ENCODE measurements at regions not wholly inside any gene's neighbourhood (a gene's known extent, or its start where the extent isn't known, plus 50 kb on each side); places are given as distances from the start of the nearest gene placed in this dataset.

DNA sequence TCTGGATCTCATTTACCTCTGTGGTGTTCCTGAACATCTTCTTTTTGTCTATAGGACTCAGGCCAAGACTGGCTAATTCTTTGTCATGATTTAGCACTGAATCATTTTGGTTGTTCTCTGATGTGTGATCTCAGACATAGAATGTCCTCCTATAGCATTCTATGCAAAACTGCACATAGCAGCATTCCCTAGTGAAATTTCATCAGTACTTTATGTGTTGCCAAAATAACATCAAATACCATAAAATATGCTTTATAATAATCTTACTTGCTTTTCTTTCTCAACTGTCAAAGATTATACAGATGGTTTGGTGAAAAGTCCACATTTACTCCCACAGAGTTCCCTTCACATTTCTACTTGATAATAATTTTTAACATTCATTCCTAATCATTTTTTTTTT is 115.7 kb upstream of the MPDZ start:
- H3K27me3 Mint-ChIP-seq, result no peaks in the 10 kb centered on the region
- H3K36me3 Mint-ChIP-seq, result no peaks in the 10 kb centered on the region
- H3K27me3 ChIP-seq (ENCODE audit: control insufficient read depth, insufficient read depth, low read length), result no peaks in the 10 kb centered on the region
- no peaks in the 10 kb centered on the region for H3K4me1 Mint-ChIP-seq
- H3K27ac ChIP-seq (ENCODE audit: insufficient read depth, low read length, poor library complexity, severe bottlenecking), result no peak overlapping the region
- H3K36me3 ChIP-seq (ENCODE audit: control insufficient read depth, insufficient read depth, low read length), result no peaks in the 10 kb centered on the region
- DNase-seq (no peak), ATAC-seq (ENCODE audit: low read depth in 2 of 2) (no peak)
- no peak overlapping the region for H3K4me3 Mint-ChIP-seq
- H3K9me3 ChIP-seq (ENCODE audit: control insufficient read depth in 2 of 2, low read length in 2 of 2), result no peaks in the 10 kb centered on the region
- H3K4me3 ChIP-seq (ENCODE audit: low read depth, low read length), result no peak overlapping the region
- no peaks in the 10 kb centered on the region for H3K4me1 ChIP-seq (ENCODE audit: control insufficient read depth, insufficient read depth, low read length, poor library complexity, severe bottlenecking)
- no peak overlapping the region for H3K27ac Mint-ChIP-seq
- H3K9me3 Mint-ChIP-seq, result peaks cover 1 to 45% (median 7%) of the 10 kb centered on the region in 7 donors

DNA sequence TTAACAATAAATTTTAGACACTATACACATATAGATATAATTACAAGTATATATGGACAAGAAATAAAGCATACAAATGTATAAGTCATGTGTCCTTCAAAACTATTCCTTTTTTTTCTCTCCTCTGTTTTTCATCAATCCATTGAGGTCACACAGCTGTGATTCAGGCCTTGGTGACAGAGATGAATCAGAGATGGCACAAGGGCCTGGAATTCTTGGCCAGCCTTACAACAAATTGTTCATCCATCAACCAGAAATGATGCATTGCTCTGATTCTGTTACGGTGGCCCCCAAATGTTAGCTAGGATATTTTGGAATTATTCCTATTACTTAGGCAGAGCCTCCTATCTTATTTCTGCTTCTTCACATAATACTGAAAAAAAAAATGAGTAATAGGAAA is 108.7 kb upstream of the MPDZ start:
- DNase-seq (no peak), ATAC-seq (ENCODE audit: low read depth in 2 of 2) (no peak)
- no peak overlapping the region for H3K4me3 ChIP-seq (ENCODE audit: low read depth, low read length)

DNA sequence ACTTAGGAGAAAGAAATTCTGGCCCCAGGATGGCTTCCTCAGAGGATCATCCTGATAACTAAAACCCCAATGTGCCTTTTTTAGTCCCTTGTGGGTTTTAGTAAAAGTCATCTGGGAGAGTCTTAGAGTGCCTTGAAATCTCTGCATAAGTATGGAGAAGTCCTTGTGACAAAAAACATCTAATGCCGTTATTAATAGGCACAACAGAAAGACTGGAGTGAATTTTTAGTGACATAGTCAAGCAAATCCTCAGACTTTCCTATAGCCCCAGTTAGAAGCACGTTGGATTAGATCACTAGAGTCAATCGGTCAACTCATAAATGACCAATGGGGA is 108.2 kb upstream of the MPDZ start:
- ATAC-seq (ENCODE audit: low read depth in 2 of 2), result no peak
- H3K9me3 Mint-ChIP-seq, result peaks cover 0 to 59% (median 11%) of the 10 kb centered on the region in 7 donors
- Histone ChIP-seq H3K36me3 (ENCODE audit: control insufficient read depth, insufficient read depth, low read length) (no peaks in the 10 kb centered on the region), H3K9me3 (ENCODE audit: control insufficient read depth in 2 of 2, low read length in 2 of 2) (peaks cover 0 to 13% of the 10 kb centered on the region in 2 experiments), H3K4me3 (ENCODE audit: low read depth, low read length) (no peak overlapping the region), H3K4me1 (ENCODE audit: control insufficient read depth, insufficient read depth, low read length, poor library complexity, severe bottlenecking) (no peaks in the 10 kb centered on the region), H3K27me3 (ENCODE audit: control insufficient read depth, insufficient read depth, low read length) (no peaks in the 10 kb centered on the region), H3K27ac (ENCODE audit: insufficient read depth, low read length, poor library complexity, severe bottlenecking) (no peak overlapping the region)
- H3K27ac Mint-ChIP-seq, result no peak overlapping the region
- no peak overlapping the region for H3K4me3 Mint-ChIP-seq
- no peaks in the 10 kb centered on the region for H3K36me3 Mint-ChIP-seq
- DNase-seq, result no peak
- no peaks in the 10 kb centered on the region for H3K27me3 Mint-ChIP-seq
- H3K4me1 Mint-ChIP-seq, result no peaks in the 10 kb centered on the region

More for the DNA sequence above, 108.7 kb upstream of the MPDZ start:
- no peak overlapping the region for H3K27ac Mint-ChIP-seq
- Histone ChIP-seq H3K4me1 (ENCODE audit: control insufficient read depth, insufficient read depth, low read length, poor library complexity, severe bottlenecking) (no peaks in the 10 kb centered on the region), H3K27ac (ENCODE audit: insufficient read depth, low read length, poor library complexity, severe bottlenecking) (no peak overlapping the region), H3K9me3 (ENCODE audit: control insufficient read depth in 2 of 2, low read length in 2 of 2) (peaks cover 0 to 13% of the 10 kb centered on the region in 2 experiments), H3K36me3 (ENCODE audit: control insufficient read depth, insufficient read depth, low read length) (no peaks in the 10 kb centered on the region), H3K27me3 (ENCODE audit: control insufficient read depth, insufficient read depth, low read length) (no peaks in the 10 kb centered on the region)
- no peaks in the 10 kb centered on the region for H3K36me3 Mint-ChIP-seq
- no peaks in the 10 kb centered on the region for H3K4me1 Mint-ChIP-seq
- H3K9me3 Mint-ChIP-seq, result peaks cover 0 to 59% (median 13%) of the 10 kb centered on the region in 7 donors
- H3K27me3 Mint-ChIP-seq, result no peaks in the 10 kb centered on the region
- no peak overlapping the region for H3K4me3 Mint-ChIP-seq

DNA sequence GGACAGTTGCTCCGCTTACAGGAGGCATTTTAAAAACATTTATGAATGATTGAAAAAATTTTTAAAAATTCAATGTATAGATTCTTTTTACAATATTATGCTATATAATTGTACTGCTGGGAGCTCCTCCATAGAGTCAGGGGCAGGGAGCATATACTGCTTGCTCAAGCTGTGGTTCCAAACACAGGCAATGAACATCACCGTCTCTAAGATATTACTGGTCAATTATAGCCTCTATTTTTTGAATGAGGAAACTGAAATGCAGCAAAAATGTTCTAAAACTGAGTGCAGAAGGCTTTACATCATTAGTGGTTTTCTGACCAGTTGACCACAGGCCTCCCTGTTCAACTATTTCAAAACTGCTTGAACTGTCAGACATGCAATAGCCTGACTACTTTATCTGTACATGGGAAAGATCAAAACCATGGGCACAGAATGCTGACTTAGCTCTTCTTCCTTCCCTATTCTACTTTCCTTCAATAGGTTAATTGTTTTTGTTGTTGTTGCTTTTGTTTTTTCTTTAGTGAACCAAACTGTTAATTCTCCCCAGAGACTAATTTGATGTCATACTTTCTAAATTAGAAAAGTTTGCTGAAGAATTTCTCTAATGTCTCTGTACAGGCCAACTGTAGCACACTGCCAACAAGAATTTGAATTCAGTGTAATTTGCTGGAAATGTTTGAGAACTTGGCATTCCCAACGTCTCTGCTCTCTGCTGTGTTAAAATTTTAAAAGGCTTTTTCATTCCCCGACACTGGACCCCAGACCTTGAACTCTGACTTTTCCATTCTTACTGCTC is 107.6 kb upstream of the MPDZ start:
- H3K27me3 Mint-ChIP-seq, result no peaks in the 10 kb centered on the region
- Histone ChIP-seq H3K36me3 (ENCODE audit: control insufficient read depth, insufficient read depth, low read length) (no peaks in the 10 kb centered on the region), H3K27me3 (ENCODE audit: control insufficient read depth, insufficient read depth, low read length) (no peaks in the 10 kb centered on the region), H3K9me3 (ENCODE audit: control insufficient read depth in 2 of 2, low read length in 2 of 2) (peaks cover 0 to 13% of the 10 kb centered on the region in 2 experiments), H3K4me3 (ENCODE audit: low read depth, low read length) (no peak overlapping the region), H3K27ac (ENCODE audit: insufficient read depth, low read length, poor library complexity, severe bottlenecking) (no peak overlapping the region), H3K4me1 (ENCODE audit: control insufficient read depth, insufficient read depth, low read length, poor library complexity, severe bottlenecking) (no peaks in the 10 kb centered on the region)
- ATAC-seq (ENCODE audit: low read depth in 2 of 2) (no peak), DNase-seq (no peak)
- H3K9me3 Mint-ChIP-seq, result peaks cover 0 to 59% (median 12%) of the 10 kb centered on the region in 7 donors
- H3K27ac Mint-ChIP-seq, result no peak overlapping the region
- no peaks in the 10 kb centered on the region for H3K36me3 Mint-ChIP-seq
- no peaks in the 10 kb centered on the region for H3K4me1 Mint-ChIP-seq
- no peak overlapping the region for H3K4me3 Mint-ChIP-seq

DNA sequence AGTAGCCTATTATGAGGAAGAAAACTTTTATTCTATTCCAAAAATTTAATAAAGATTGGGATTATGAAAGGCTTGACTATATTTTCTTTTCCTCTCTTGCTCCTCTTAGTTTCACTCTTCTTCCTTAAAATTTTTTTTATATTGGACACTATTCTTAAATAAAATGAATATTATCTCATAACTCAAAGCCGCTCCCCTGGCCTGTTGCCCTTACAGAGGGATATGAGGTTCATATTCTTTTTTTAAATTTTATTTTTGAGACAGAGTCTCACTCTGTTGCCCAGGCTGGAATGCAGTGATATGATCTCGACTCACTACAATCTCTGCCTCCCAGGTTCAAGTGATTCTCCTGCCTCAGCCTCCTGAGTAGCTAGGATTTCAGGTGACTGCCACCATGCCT is 106.8 kb upstream of the MPDZ start:
- Mint-ChIP-seq H3K36me3 (no peaks in the 10 kb centered on the region), H3K4me3 (no peak overlapping the region)

DNA sequence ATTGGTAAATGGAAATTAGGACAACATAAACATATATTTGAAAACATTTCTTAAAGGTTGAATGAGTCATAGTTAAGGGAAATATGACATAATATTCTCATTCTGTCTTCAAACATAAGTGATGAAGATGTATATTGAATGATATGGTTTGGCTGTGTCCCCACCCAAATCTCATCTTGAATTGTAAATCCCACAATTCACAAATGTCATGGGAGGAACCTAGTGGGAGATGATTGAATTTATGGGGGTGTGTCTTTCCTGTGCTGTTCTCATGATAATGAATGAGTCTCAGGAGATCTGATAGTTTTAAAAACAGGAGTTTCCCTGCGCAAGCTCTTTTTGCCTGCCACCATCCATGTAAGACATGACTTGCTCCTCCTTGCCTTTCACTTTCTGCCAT is 104.4 kb upstream of the MPDZ start:
- Histone ChIP-seq H3K9me3 (ENCODE audit: control insufficient read depth in 2 of 2, low read length in 2 of 2) (peaks cover 0 to 16% of the 10 kb centered on the region in 2 experiments), H3K36me3 (ENCODE audit: control insufficient read depth, insufficient read depth, low read length) (no peaks in the 10 kb centered on the region), H3K4me1 (ENCODE audit: control insufficient read depth, insufficient read depth, low read length, poor library complexity, severe bottlenecking) (no peaks in the 10 kb centered on the region), H3K27me3 (ENCODE audit: control insufficient read depth, insufficient read depth, low read length) (no peaks in the 10 kb centered on the region), H3K27ac (ENCODE audit: insufficient read depth, low read length, poor library complexity, severe bottlenecking) (no peak overlapping the region), H3K4me3 (ENCODE audit: low read depth, low read length) (no peak overlapping the region)
- no peaks in the 10 kb centered on the region for H3K4me1 Mint-ChIP-seq
- ATAC-seq (ENCODE audit: low read depth in 2 of 2), result no peak
- H3K4me3 Mint-ChIP-seq, result no peak overlapping the region
- no peak overlapping the region for H3K27ac Mint-ChIP-seq
- peaks cover 0 to 40% (median 12%) of the 10 kb centered on the region in 7 donors for H3K9me3 Mint-ChIP-seq
- H3K27me3 Mint-ChIP-seq, result no peaks in the 10 kb centered on the region
- no peaks in the 10 kb centered on the region for H3K36me3 Mint-ChIP-seq
- DNase-seq, result no peak

More for the DNA sequence above, 106.8 kb upstream of the MPDZ start:
- no peaks in the 10 kb centered on the region for H3K36me3 ChIP-seq (ENCODE audit: control insufficient read depth, insufficient read depth, low read length)
- H3K4me3 ChIP-seq (ENCODE audit: low read depth, low read length), result no peak overlapping the region
- Mint-ChIP-seq H3K27ac (no peak overlapping the region), H3K4me1 (no peaks in the 10 kb centered on the region), H3K9me3 (peaks cover 0 to 50% (median 11%) of the 10 kb centered on the region in 7 donors), H3K27me3 (no peaks in the 10 kb centered on the region)
- no peaks in the 10 kb centered on the region for H3K27me3 ChIP-seq (ENCODE audit: control insufficient read depth, insufficient read depth, low read length)
- peaks cover 0 to 13% of the 10 kb centered on the region in 2 experiments for H3K9me3 ChIP-seq (ENCODE audit: control insufficient read depth in 2 of 2, low read length in 2 of 2)
- DNase-seq (no peak), ATAC-seq (ENCODE audit: low read depth in 2 of 2) (no peak)
- no peak overlapping the region for H3K27ac ChIP-seq (ENCODE audit: insufficient read depth, low read length, poor library complexity, severe bottlenecking)
- H3K4me1 ChIP-seq (ENCODE audit: control insufficient read depth, insufficient read depth, low read length, poor library complexity, severe bottlenecking), result no peaks in the 10 kb centered on the region

DNA sequence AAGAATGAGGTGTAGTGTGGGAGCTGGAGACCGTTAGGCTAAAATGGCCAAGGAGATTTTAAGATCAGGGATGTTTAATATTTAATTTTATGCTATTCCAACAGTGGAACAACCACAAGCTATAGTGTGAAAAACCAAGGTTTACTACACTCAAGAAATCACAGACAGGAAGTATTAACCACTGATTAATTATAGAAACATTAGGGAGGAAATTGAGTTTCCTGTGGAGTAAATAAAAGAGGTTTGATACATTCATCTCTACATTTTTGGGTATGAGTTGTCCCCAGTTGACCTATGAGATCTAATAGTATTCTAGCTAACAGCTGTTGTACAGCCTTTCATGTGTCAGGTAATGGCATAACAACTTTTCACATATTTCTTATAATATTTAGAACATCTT is 103.7 kb upstream of the MPDZ start:
- H3K9me3 ChIP-seq (ENCODE audit: control insufficient read depth in 2 of 2, low read length in 2 of 2), result peaks cover 0 to 16% of the 10 kb centered on the region in 2 experiments
- no peaks in the 10 kb centered on the region for H3K4me1 ChIP-seq (ENCODE audit: control insufficient read depth, insufficient read depth, low read length, poor library complexity, severe bottlenecking)
- ATAC-seq (ENCODE audit: low read depth in 2 of 2) (no peak), DNase-seq (no peak)
- no peak overlapping the region for H3K4me3 Mint-ChIP-seq
- H3K4me1 Mint-ChIP-seq, result no peaks in the 10 kb centered on the region
- no peaks in the 10 kb centered on the region for H3K27me3 ChIP-seq (ENCODE audit: control insufficient read depth, insufficient read depth, low read length)
- H3K36me3 Mint-ChIP-seq, result no peaks in the 10 kb centered on the region
- H3K9me3 Mint-ChIP-seq, result peaks cover 0 to 40% (median 12%) of the 10 kb centered on the region in 7 donors
- no peak overlapping the region for H3K27ac Mint-ChIP-seq
- no peaks in the 10 kb centered on the region for H3K27me3 Mint-ChIP-seq
- H3K27ac ChIP-seq (ENCODE audit: insufficient read depth, low read length, poor library complexity, severe bottlenecking), result no peak overlapping the region
- no peaks in the 10 kb centered on the region for H3K36me3 ChIP-seq (ENCODE audit: control insufficient read depth, insufficient read depth, low read length)
- no peak overlapping the region for H3K4me3 ChIP-seq (ENCODE audit: low read depth, low read length)

DNA sequence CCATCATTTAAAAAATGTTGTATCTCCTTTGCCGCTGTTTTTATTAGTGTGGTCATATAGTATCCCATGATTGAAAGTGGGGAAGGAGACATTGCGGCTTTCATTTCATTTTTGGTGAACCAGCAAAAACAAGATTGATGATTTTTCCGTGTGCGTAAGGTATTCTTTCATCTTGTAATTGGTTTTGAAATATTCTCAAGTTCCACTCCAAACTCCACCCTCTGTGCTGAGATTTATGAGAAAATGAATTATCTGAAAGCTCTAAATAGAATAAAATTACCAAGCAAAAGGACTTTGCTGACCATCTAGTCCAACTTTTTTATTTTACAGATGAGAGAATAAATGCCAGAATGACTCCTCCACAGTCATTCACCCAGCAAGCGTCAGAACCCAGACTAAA is 103.1 kb upstream of the MPDZ start:
- DNase-seq (no peak), ATAC-seq (ENCODE audit: low read depth in 2 of 2) (no peak)
- no peak overlapping the region for H3K27ac Mint-ChIP-seq
- H3K36me3 Mint-ChIP-seq, result no peaks in the 10 kb centered on the region
- no peaks in the 10 kb centered on the region for H3K27me3 Mint-ChIP-seq
- H3K4me1 Mint-ChIP-seq, result no peaks in the 10 kb centered on the region
- Histone ChIP-seq H3K36me3 (ENCODE audit: control insufficient read depth, insufficient read depth, low read length) (no peaks in the 10 kb centered on the region), H3K4me1 (ENCODE audit: control insufficient read depth, insufficient read depth, low read length, poor library complexity, severe bottlenecking) (no peaks in the 10 kb centered on the region), H3K27ac (ENCODE audit: insufficient read depth, low read length, poor library complexity, severe bottlenecking) (no peak overlapping the region), H3K4me3 (ENCODE audit: low read depth, low read length) (no peak overlapping the region), H3K9me3 (ENCODE audit: control insufficient read depth in 2 of 2, low read length in 2 of 2) (peaks cover 0 to 16% of the 10 kb centered on the region in 2 experiments), H3K27me3 (ENCODE audit: control insufficient read depth, insufficient read depth, low read length) (no peaks in the 10 kb centered on the region)
- H3K4me3 Mint-ChIP-seq, result no peak overlapping the region
- H3K9me3 Mint-ChIP-seq, result peaks cover 0 to 38% (median 13%) of the 10 kb centered on the region in 7 donors

Measured in CD4-positive, CD25-positive, alpha-beta regulatory T cell (primary cell).